ENCODE measurements at regions not wholly inside any gene's neighbourhood (a gene's known extent, or its start where the extent isn't known, plus 50 kb on each side); places are given as distances from the start of the nearest gene placed in this dataset.

GRCh38 chr12:13273850-13274249 lies 77.3 kb downstream of the EMP1 start:
- Histone ChIP-seq H3F3A (replicated peaks; ENCODE audit: insufficient read depth) (no peaks in the 10 kb centered on the region), H2AFZ (ENCODE audit: low read depth) (no peak overlapping the region), H3K27ac (ENCODE audit: low read depth in 2 of 2, low read length in 1 of 2) (no peak overlapping the region), H3K79me2 (ENCODE audit: insufficient read depth) (no peaks in the 10 kb centered on the region), H3K4me1 (ENCODE audit: control insufficient read depth in 1 of 2, insufficient read depth in 2 of 2, low read depth in 1 of 2, low read length in 1 of 2) (peaks cover 0 to 4% of the 10 kb centered on the region in 2 experiments; a peak in 1 of 4 replicates), H3K27me3 (ENCODE audit: insufficient read depth) (peaks cover 52% of the 10 kb centered on the region; the same call in 1 of the 2 replicates), H3K9me3 (no peaks in the 10 kb centered on the region), H3K9ac (no peak overlapping the region), H3K9me2 (no peaks in the 10 kb centered on the region), H3K36me3 (replicated peaks in 1 of 2; ENCODE audit: control insufficient read depth in 1 of 2, insufficient read depth in 2 of 2, low read length in 1 of 2) (no peaks in the 10 kb centered on the region), H3K4me3 (ENCODE audit: low read depth in 2 of 2, low read length in 1 of 2) (no peak overlapping the region; a peak in 1 of 4 replicates), H3K4me2 (no peak overlapping the region; the same call in 1 of the 2 replicates), H4K20me1 (ENCODE audit: insufficient read depth) (no peaks in the 10 kb centered on the region)
- TF ChIP-seq GABPA (IDR thresholded peaks at IDR 0.05; ENCODE audit: low read depth) (no peak), USF1 (IDR thresholded peaks at IDR 0.05; ENCODE audit: borderline replicate concordance, low read depth) (peak; percentile 33; the same call in 1 of the 2 replicates), FOXJ3 (CRISPR knock-in tag; IDR thresholded peaks at IDR 0.05) (no peak)
- ChIA-PET POLR2A (no interaction called here), CTCF (interaction anchor here (7.2 kb wide), 1 partner anchor 19 kb away, joined by 66 read pairs; no protein-coding TSS in a partner anchor)
- 25% methylated on average over 12 of the region's 12 CpGs for WGBS (ENCODE audit: low lambda C conversion rate)
- no peak for DNase-seq

DNA sequence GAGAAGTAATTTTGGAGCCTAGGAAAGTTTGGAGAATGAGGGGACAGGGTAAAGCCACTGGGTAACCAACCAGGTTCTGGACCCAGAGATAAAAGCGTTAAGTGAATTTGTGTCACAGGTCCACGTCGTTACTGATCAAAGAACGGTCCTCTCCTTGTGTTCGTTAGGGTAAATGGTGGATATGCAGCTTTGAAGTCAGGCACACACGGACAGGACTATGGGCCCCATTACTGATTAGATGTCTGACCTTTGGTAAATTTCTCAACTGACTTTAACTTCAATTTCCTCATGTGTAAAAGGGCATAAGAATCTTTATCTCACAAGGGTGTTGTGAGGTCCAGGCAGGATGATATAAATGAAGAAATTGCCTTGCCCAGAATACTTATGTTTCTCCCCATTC lies 76.6 kb downstream of the EMP1 start:
- WGBS (ENCODE audit: low lambda C conversion rate), result 46% methylated on average over 6 of the region's 6 CpGs
- Histone ChIP-seq H3K27me3 (ENCODE audit: insufficient read depth) (peaks cover 59% of the 10 kb centered on the region; the same call in 1 of the 2 replicates), H3F3A (replicated peaks; ENCODE audit: insufficient read depth) (no peaks in the 10 kb centered on the region), H3K36me3 (replicated peaks in 1 of 2; ENCODE audit: control insufficient read depth in 1 of 2, insufficient read depth in 2 of 2, low read length in 1 of 2) (no peaks in the 10 kb centered on the region), H3K9me2 (no peaks in the 10 kb centered on the region), H3K9ac (no peak overlapping the region), H3K79me2 (ENCODE audit: insufficient read depth) (no peaks in the 10 kb centered on the region), H2AFZ (ENCODE audit: low read depth) (no peak overlapping the region), H3K27ac (ENCODE audit: low read depth in 2 of 2, low read length in 1 of 2) (no peak overlapping the region), H3K4me2 (no peak overlapping the region), H3K4me3 (ENCODE audit: low read depth in 2 of 2, low read length in 1 of 2) (no peak overlapping the region), H4K20me1 (ENCODE audit: insufficient read depth) (no peaks in the 10 kb centered on the region), H3K9me3 (no peaks in the 10 kb centered on the region), H3K4me1 (ENCODE audit: control insufficient read depth in 1 of 2, insufficient read depth in 2 of 2, low read depth in 1 of 2, low read length in 1 of 2) (no peaks in the 10 kb centered on the region)
- DNase-seq, result no peak
- CTCF ChIA-PET, result interaction anchor here (0.8 to 7.2 kb wide), 3 partner anchors 18 to 388 kb away, joined by 3 to 66 read pairs (median 3); no protein-coding TSS in a partner anchor
- POLR2A ChIA-PET, result no interaction called here
- TF ChIP-seq TEAD4 (IDR thresholded peaks at IDR 0.05; ENCODE audit: borderline replicate concordance, insufficient read depth) (no peak), TCF12 (IDR thresholded peaks at IDR 0.05) (no peak), CHD2 (IDR thresholded peaks at IDR 0.05; ENCODE audit: low read length, partially characterized antibody) (no peak), POLR2AphosphoS5 (IDR thresholded peaks at IDR 0.05; ENCODE audit: low read depth, low read length) (no peak), EP300 (IDR thresholded peaks at IDR 0.05; ENCODE audit: borderline replicate concordance in 1 of 2, low read depth in 1 of 2, low read length in 1 of 2) (no peak), RFX5 (IDR thresholded peaks at IDR 0.05; ENCODE audit: low read length) (no peak), RXRA (IDR thresholded peaks at IDR 0.05; ENCODE audit: borderline replicate concordance, low read depth) (no peak), SIN3A (IDR thresholded peaks at IDR 0.05; ENCODE audit: borderline replicate concordance, low read depth, low read length) (no peak), MXI1 (IDR thresholded peaks at IDR 0.05; ENCODE audit: low read depth, low read length) (no peak), GABPA (IDR thresholded peaks at IDR 0.05; ENCODE audit: low read depth) (no peak), GATA2 (CRISPR knock-in tag; IDR thresholded peaks at IDR 0.05) (no peak), NRF1 (IDR thresholded peaks at IDR 0.05; ENCODE audit: low read depth, low read length) (no peak), ELF1 (IDR thresholded peaks at IDR 0.05) (no peak), MAX (IDR thresholded peaks at IDR 0.05; ENCODE audit: low read depth) (no peak)
- TF ChIP-seq, protein P1, sequence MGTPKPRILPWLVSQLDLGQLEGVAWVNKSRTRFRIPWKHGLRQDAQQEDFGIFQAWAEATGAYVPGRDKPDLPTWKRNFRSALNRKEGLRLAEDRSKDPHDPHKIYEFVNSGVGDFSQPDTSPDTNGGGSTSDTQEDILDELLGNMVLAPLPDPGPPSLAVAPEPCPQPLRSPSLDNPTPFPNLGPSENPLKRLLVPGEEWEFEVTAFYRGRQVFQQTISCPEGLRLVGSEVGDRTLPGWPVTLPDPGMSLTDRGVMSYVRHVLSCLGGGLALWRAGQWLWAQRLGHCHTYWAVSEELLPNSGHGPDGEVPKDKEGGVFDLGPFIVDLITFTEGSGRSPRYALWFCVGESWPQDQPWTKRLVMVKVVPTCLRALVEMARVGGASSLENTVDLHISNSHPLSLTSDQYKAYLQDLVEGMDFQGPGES (IDR thresholded peaks at IDR 0.05; ENCODE audit: low read depth, low read length), result no peak
- TF ChIP-seq, protein P2, sequence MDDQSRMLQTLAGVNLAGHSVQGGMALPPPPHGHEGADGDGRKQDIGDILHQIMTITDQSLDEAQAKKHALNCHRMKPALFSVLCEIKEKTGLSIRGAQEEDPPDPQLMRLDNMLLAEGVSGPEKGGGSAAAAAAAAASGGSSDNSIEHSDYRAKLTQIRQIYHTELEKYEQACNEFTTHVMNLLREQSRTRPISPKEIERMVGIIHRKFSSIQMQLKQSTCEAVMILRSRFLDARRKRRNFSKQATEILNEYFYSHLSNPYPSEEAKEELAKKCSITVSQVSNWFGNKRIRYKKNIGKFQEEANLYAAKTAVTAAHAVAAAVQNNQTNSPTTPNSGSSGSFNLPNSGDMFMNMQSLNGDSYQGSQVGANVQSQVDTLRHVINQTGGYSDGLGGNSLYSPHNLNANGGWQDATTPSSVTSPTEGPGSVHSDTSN (IDR thresholded peaks at IDR 0.05), result no peak

All from SK-N-SH (cell line).